K562 (cell line): ENCODE measurements at regions not wholly inside any gene's neighbourhood (a gene's known extent, or its start where the extent isn't known, plus 50 kb on each side); places are given as distances from the start of the nearest gene placed in this dataset.

Source experiments
- E2F5 ChIP-seq: sonication (generic); formaldehyde crosslinking; IDR thresholded peaks from 2 replicates; pipeline ENCODE4 v1.8.0; 2022; ENCODE audit warnings: mild to moderate bottlenecking, missing genetic modification reagents
- FOSL1 ChIP-seq: fragments of 200-800 bp; sonication (Bioruptor generic); conservative IDR thresholded peaks from 2 replicates; pipeline ENCODE4 v1.6.1; 2016; ENCODE audit warnings: missing genetic modification characterization, missing compliant biosample characterization
- FOXK2 ChIP-seq, 2 experiments: fragments of 450-650 bp; IDR thresholded peaks in 1 of 2; conservative IDR thresholded peaks in 1 of 2; 2 replicates each; pipeline ENCODE4 v1.6.1; 2016; ENCODE audit warnings: low read depth in 2 of 2, mild to moderate bottlenecking in 1 of 2
- MAX ChIP-seq: sonication (generic); formaldehyde crosslinking; IDR thresholded peaks from 2 replicates; pipeline ENCODE4 v1.9.0; 2022; ENCODE audit warnings: mild to moderate bottlenecking, missing genetic modification reagents
- MITF ChIP-seq: IDR thresholded peaks from 2 replicates; pipeline ENCODE4 v1.6.1; 2014; ENCODE audit warnings: antibody characterized with exemption
- NCOA4 ChIP-seq: fragments of 450-650 bp; IDR thresholded peaks from 2 replicates; pipeline ENCODE4 v1.6.1; 2018; ENCODE audit warnings: mild to moderate bottlenecking; ENCODE audit not compliant: partially characterized antibody
- SLC30A9 ChIP-seq: fragments of 250-450 bp; sonication (Bioruptor Pico); IDR thresholded peaks from 2 replicates; pipeline ENCODE4 v1.8.0; 2022; ENCODE audit warnings: mild to moderate bottlenecking, moderate library complexity
- SUPT5H ChIP-seq: fragments of 450-650 bp; IDR thresholded peaks from 2 replicates; pipeline ENCODE4 v1.6.1; 2016
- XRCC3 ChIP-seq: fragments of 450-650 bp; IDR thresholded peaks from 2 replicates; pipeline ENCODE4 v1.6.1; 2017; ENCODE audit warnings: mild to moderate bottlenecking, moderate library complexity
- ZBTB26 ChIP-seq: fragments of 450-650 bp; formaldehyde crosslinking; IDR thresholded peaks from 2 replicates; pipeline ENCODE4 v1.4.0; 2022; ENCODE audit warnings: missing genetic modification characterization
- ZBTB33 ChIP-seq: sonication (generic); formaldehyde crosslinking; IDR thresholded peaks from 2 replicates; pipeline ENCODE4 v1.8.1; 2023; ENCODE audit warnings: mild to moderate bottlenecking, missing genetic modification reagents
- ZNF124 ChIP-seq: sonication (generic); formaldehyde crosslinking; IDR thresholded peaks from 2 replicates; pipeline ENCODE4 v1.8.1; 2022; ENCODE audit warnings: missing genetic modification reagents
- ZNF280A ChIP-seq: fragments of 450-650 bp; IDR thresholded peaks from 2 replicates; pipeline ENCODE4 v1.6.1; 2018; ENCODE audit warnings: mild to moderate bottlenecking, low read depth; ENCODE audit not compliant: partially characterized antibody
- ZNF324 ChIP-seq: fragments of 250-450 bp; sonication (Bioruptor Pico); IDR thresholded peaks from 2 replicates; pipeline ENCODE4 v1.4.0; 2020; ENCODE audit warnings: mild to moderate bottlenecking
- ZNF354B ChIP-seq: fragments of 250-450 bp; sonication (Bioruptor Pico); IDR thresholded peaks from 2 replicates; pipeline ENCODE4 v1.4.0; 2020

GRCh38 chr17:68759343-68760140, 158.4 kb upstream of the FAM20A start (continued):
- no peak for TF ChIP-seq ZNF280A
- no peak for TF ChIP-seq ZBTB33
- no peak for TF ChIP-seq ZNF124 (CRISPR knock-in tag)
- no peak for TF ChIP-seq ZBTB26 (CRISPR knock-in tag)
- TF ChIP-seq XRCC3: no peak
- no peak for TF ChIP-seq E2F5 (CRISPR knock-in tag)
- TF ChIP-seq MITF: no peak
- peak; percentile 53; the same call in 1 of the 2 replicates for TF ChIP-seq MAX (CRISPR knock-in tag)
- no peak for TF ChIP-seq SLC30A9 (CRISPR knock-in tag)
- peak; percentile 16 to 28; a peak in 1 of 4 replicates for TF ChIP-seq FOXK2 (conservative IDR thresholded peaks at IDR 0.05 in 1 of 2, IDR thresholded peaks at IDR 0.05 in 1 of 2; ENCODE audit: low read depth in 2 of 2)
- no peak for TF ChIP-seq ZNF324
- no peak for TF ChIP-seq SUPT5H
- TF ChIP-seq FOSL1: peak; percentile 93
- no peak for TF ChIP-seq NCOA4
- TF ChIP-seq ZNF354B (CRISPR knock-in tag): no peak
